OCI-LY1 (cell line): ENCODE measurements at regions not wholly inside any gene's neighbourhood (a gene's known extent, or its start where the extent isn't known, plus 50 kb on each side); places are given as distances from the start of the nearest gene placed in this dataset.

ENCODE experiments used
- EZH2 ChIP-seq: fragments of 200-600 bp; sonication (generic), shearing (Covaris generic); IDR thresholded peaks from 2 replicates; pipeline ENCODE4 v1.8.0; 2017; ENCODE audit warnings: borderline replicate concordance, mixed run types, mild to moderate bottlenecking, antibody characterized with exemption, low read length, moderate library complexity, mixed read lengths
- TF ChIP-seq, protein P1 (sequence below): fragments of 200-600 bp; sonication (generic), shearing (Covaris generic); IDR thresholded peaks from 2 replicates; pipeline ENCODE4 v1.5.1; 2017; ENCODE audit warnings: mild to moderate bottlenecking, antibody characterized with exemption, low read length, moderate library complexity, mixed read lengths

GRCh38 chr22:48676266-48677167 is 1151.2 kb downstream of the BRD1 start:
- no peak for TF ChIP-seq EZH2
- TF ChIP-seq, protein P1, sequence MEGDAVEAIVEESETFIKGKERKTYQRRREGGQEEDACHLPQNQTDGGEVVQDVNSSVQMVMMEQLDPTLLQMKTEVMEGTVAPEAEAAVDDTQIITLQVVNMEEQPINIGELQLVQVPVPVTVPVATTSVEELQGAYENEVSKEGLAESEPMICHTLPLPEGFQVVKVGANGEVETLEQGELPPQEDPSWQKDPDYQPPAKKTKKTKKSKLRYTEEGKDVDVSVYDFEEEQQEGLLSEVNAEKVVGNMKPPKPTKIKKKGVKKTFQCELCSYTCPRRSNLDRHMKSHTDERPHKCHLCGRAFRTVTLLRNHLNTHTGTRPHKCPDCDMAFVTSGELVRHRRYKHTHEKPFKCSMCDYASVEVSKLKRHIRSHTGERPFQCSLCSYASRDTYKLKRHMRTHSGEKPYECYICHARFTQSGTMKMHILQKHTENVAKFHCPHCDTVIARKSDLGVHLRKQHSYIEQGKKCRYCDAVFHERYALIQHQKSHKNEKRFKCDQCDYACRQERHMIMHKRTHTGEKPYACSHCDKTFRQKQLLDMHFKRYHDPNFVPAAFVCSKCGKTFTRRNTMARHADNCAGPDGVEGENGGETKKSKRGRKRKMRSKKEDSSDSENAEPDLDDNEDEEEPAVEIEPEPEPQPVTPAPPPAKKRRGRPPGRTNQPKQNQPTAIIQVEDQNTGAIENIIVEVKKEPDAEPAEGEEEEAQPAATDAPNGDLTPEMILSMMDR: no peak
